ENCODE measurements at regions not wholly inside any gene's neighbourhood (a gene's known extent, or its start where the extent isn't known, plus 50 kb on each side); places are given as distances from the start of the nearest gene placed in this dataset.

GRCh38 chr18:44280479-44280878, 400.2 kb upstream of the SETBP1 start:
- Histone ChIP-seq H3K36me3 (no peaks in the 10 kb centered on the region), H3K9me3 (no peaks in the 10 kb centered on the region), H3K4me3 (no peak overlapping the region), H3K27ac (no peak overlapping the region), H3K4me1 (no peaks in the 10 kb centered on the region), H3K27me3 (no peaks in the 10 kb centered on the region)
- no peak for TF ChIP-seq CTCF (IDR thresholded peaks at IDR 0.05)
- DNase-seq: no peak
- intact Hi-C loops (cut with DNase I; ENCODE audit: low total_unique reads): no loop called here

DNA sequence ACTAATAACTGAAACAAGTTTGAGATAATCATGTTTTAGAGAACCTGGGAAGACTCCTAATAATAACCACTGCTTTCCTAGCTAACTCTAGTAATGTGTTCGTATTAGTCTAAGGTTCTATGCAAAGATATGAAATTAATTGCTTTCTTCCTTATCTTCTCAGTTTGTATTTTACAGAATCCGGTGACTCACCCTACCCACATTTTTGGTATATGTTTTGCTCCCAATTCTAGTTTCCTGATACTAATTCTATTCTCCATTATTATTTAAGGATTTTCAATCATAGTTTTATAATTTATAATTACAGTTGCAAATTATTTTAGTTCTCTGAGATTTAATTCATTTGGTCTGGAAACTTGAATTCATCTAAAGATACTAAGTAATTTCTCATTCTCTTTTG, 394.6 kb upstream of the SETBP1 start:
- H3K4me1 ChIP-seq: no peaks in the 10 kb centered on the region
- H3K36me3 ChIP-seq: no peaks in the 10 kb centered on the region
- no peak for DNase-seq
- no peak for TF ChIP-seq CTCF (IDR thresholded peaks at IDR 0.05)
- H3K27ac ChIP-seq: no peak overlapping the region
- H3K4me3 ChIP-seq: no peak overlapping the region
- intact Hi-C loops (cut with DNase I; ENCODE audit: low total_unique reads): no loop called here
- H3K9me3 ChIP-seq: no peaks in the 10 kb centered on the region
- H3K27me3 ChIP-seq: no peaks in the 10 kb centered on the region

- no peaks in the 10 kb centered on the region for H3K9me3 ChIP-seq
- no peak overlapping the region for H3K27ac ChIP-seq
- DNase-seq: no peak
- no peak for TF ChIP-seq CTCF (IDR thresholded peaks at IDR 0.05)
- intact Hi-C loops (cut with DNase I; ENCODE audit: low total_unique reads): no loop called here
- H3K36me3 ChIP-seq: no peaks in the 10 kb centered on the region
- no peak overlapping the region for H3K4me3 ChIP-seq
- no peaks in the 10 kb centered on the region for H3K27me3 ChIP-seq
- no peaks in the 10 kb centered on the region for H3K4me1 ChIP-seq
Observed at GRCh38 chr18:44290366-44290977, 390.2 kb upstream of the SETBP1 start.

GRCh38 chr18:44298566-44298965, 382.1 kb upstream of the SETBP1 start:
- Histone ChIP-seq H3K4me3 (no peak overlapping the region), H3K4me1 (no peaks in the 10 kb centered on the region), H3K27me3 (no peaks in the 10 kb centered on the region), H3K27ac (no peak overlapping the region), H3K36me3 (no peaks in the 10 kb centered on the region), H3K9me3 (peaks cover 0 to 8% (median 6%) of the 10 kb centered on the region in 3 donors)
- TF ChIP-seq CTCF (IDR thresholded peaks at IDR 0.05): no peak
- intact Hi-C loops (cut with DNase I; ENCODE audit: low total_unique reads): no loop called here
- no peak for DNase-seq

DNA sequence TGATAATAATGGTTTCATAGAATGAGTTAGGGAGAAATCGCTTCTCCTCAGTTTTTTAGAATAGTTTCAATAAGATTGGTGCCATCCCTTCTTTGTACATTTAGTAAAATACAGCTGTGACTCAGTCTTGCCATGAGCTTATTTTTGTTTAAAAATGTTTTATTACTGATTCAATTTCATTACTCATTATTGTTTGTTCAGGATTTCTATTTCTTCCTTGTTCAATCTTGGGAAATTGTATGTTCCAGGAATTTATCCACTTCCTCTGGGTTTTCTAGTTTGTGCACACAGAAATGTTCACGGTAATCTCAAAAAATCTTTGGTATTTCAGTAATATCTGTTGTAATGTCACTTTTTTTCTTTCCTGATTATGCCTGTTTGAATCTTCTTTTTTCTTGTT, 371.5 kb upstream of the SETBP1 start:
- TF ChIP-seq CTCF (IDR thresholded peaks at IDR 0.05): no peak
- Histone ChIP-seq H3K4me3 (no peak overlapping the region), H3K27me3 (no peaks in the 10 kb centered on the region), H3K9me3 (no peaks in the 10 kb centered on the region), H3K36me3 (no peaks in the 10 kb centered on the region), H3K4me1 (peaks cover 0 to 17% (median 0%) of the 10 kb centered on the region in 4 donors), H3K27ac (peak overlapping the region in 1 of 2 donors; percentile 4)
- no peak for DNase-seq
- intact Hi-C loops (cut with DNase I; ENCODE audit: low total_unique reads): no loop called here

Measured in tibial artery (tissue), 4 donors.